ENCODE measurements at regions not wholly inside any gene's neighbourhood (a gene's known extent, or its start where the extent isn't known, plus 50 kb on each side); places are given as distances from the start of the nearest gene placed in this dataset.

DNA sequence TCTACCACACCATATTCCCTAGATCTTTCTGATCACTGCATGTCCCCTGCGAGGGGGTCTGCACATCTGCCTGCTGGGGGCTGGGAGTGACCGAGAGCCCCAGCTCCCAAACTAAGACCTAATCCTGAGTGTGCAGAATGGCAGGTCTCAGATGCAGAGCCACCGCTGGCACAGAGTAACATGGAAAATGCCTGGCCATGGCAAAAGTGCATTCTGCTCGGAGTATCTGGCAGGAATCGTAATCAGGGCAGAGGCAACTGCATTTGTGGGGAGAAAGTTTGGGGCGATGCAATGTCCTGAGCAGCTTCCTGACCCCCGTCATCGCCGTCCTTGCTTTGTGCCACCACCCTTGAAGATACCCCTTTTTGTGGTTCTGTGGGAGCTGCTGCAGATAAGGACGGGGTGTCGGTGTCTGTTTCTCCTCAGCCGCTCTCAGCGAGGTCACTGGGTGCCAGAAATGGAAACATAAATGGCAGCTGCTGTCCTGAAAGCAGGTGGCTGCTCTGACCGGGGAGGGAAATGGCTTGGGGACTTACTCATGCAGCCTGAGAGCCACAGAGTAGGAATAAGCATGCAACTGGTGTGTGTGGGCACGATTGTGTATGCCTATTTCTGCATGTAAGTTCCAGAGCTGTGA lies 157.9 kb downstream of the LY86 start:
- Histone ChIP-seq H3K4me3 (ENCODE audit: low read depth, low read length) (no peak overlapping the region), H3K4me1 (peaks cover 8% of the 10 kb centered on the region; the same call in 1 of the 2 replicates), H3K36me3 (no peaks in the 10 kb centered on the region), H3K9me3 (no peaks in the 10 kb centered on the region), H3K27me3 (no peaks in the 10 kb centered on the region; the same call in 1 of the 2 replicates)
- TF ChIP-seq, protein P1, sequence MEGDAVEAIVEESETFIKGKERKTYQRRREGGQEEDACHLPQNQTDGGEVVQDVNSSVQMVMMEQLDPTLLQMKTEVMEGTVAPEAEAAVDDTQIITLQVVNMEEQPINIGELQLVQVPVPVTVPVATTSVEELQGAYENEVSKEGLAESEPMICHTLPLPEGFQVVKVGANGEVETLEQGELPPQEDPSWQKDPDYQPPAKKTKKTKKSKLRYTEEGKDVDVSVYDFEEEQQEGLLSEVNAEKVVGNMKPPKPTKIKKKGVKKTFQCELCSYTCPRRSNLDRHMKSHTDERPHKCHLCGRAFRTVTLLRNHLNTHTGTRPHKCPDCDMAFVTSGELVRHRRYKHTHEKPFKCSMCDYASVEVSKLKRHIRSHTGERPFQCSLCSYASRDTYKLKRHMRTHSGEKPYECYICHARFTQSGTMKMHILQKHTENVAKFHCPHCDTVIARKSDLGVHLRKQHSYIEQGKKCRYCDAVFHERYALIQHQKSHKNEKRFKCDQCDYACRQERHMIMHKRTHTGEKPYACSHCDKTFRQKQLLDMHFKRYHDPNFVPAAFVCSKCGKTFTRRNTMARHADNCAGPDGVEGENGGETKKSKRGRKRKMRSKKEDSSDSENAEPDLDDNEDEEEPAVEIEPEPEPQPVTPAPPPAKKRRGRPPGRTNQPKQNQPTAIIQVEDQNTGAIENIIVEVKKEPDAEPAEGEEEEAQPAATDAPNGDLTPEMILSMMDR (IDR thresholded peaks at IDR 0.05; ENCODE audit: low read depth, low read length): no peak
- peak; percentile 26 for DNase-seq

DNA sequence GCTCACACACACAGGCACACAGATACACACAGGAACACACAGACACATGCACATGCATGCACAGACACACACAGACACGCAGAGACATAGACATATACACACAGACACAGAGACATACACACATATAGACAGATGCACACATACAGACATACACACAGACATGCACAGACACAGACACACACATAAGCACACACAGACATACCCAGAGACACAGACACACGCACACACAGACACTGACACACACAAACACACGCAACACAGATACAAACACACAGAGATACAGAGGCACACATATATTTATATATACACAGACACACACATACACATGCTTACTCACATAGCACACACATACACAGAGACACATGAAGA lies 158.4 kb downstream of the LY86 start:
- peaks cover 8% of the 10 kb centered on the region; the same call in 1 of the 2 replicates for H3K4me1 ChIP-seq
- H3K36me3 ChIP-seq: no peaks in the 10 kb centered on the region
- DNase-seq: no peak
- H3K27me3 ChIP-seq: no peaks in the 10 kb centered on the region; the same call in 1 of the 2 replicates
- H3K9me3 ChIP-seq: no peaks in the 10 kb centered on the region
- TF ChIP-seq, protein P1 (IDR thresholded peaks at IDR 0.05; ENCODE audit: low read depth, low read length): no peak
- H3K4me3 ChIP-seq (ENCODE audit: low read depth, low read length): no peak overlapping the region

DNA sequence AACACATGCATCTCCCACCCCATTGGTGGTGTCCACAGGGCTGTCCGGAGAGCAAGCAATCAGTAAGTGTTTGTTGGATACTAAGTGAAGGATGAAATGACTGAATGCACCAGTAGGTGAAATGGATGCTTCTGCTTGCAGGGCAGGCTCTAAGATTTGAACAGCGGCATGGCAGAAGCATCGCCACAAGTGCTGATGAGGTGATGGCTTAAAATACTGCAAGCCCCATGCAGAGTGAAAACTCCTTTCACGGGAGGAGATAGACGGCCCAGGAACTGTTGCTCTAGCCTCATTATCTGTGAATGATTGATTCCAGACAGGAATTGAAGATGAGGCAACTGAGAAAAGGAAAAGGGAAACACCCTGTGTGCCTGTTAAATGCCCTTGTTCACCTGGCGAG lies 158.9 kb downstream of the LY86 start:
- no peaks in the 10 kb centered on the region; the same call in 1 of the 2 replicates for H3K27me3 ChIP-seq
- TF ChIP-seq, protein P1 (IDR thresholded peaks at IDR 0.05; ENCODE audit: low read depth, low read length): no peak
- no peaks in the 10 kb centered on the region for H3K9me3 ChIP-seq
- DNase-seq: no peak
- no peak overlapping the region for H3K4me3 ChIP-seq (ENCODE audit: low read depth, low read length)
- no peaks in the 10 kb centered on the region for H3K36me3 ChIP-seq
- peaks cover 8% of the 10 kb centered on the region; the same call in 1 of the 2 replicates for H3K4me1 ChIP-seq

DNA sequence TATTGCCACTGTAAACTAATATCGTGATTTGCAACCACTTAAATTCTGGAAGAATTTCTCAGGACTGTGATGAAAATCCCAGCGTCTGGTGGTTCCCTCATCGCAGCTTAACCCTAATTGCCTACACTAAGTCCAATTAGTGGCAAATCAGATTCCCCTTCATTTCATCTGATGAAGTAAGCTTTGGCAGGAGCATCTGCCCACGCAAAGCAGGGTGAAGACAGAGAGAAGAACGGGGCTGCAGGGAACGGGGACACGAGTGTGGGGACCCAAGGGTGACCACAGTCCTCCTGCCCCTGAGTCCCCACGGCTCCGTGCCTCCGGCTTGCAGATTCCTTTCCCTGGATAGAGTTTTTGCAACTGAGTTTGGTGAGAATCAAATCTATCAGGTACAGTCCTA lies 159.5 kb downstream of the LY86 start:
- peaks cover 8% of the 10 kb centered on the region; the same call in 1 of the 2 replicates for H3K4me1 ChIP-seq
- no peaks in the 10 kb centered on the region for H3K9me3 ChIP-seq
- no peaks in the 10 kb centered on the region; the same call in 1 of the 2 replicates for H3K27me3 ChIP-seq
- no peak overlapping the region for H3K4me3 ChIP-seq (ENCODE audit: low read depth, low read length)
- TF ChIP-seq, protein P1 (IDR thresholded peaks at IDR 0.05; ENCODE audit: low read depth, low read length): no peak
- no peak for DNase-seq
- H3K36me3 ChIP-seq: no peaks in the 10 kb centered on the region

DNA sequence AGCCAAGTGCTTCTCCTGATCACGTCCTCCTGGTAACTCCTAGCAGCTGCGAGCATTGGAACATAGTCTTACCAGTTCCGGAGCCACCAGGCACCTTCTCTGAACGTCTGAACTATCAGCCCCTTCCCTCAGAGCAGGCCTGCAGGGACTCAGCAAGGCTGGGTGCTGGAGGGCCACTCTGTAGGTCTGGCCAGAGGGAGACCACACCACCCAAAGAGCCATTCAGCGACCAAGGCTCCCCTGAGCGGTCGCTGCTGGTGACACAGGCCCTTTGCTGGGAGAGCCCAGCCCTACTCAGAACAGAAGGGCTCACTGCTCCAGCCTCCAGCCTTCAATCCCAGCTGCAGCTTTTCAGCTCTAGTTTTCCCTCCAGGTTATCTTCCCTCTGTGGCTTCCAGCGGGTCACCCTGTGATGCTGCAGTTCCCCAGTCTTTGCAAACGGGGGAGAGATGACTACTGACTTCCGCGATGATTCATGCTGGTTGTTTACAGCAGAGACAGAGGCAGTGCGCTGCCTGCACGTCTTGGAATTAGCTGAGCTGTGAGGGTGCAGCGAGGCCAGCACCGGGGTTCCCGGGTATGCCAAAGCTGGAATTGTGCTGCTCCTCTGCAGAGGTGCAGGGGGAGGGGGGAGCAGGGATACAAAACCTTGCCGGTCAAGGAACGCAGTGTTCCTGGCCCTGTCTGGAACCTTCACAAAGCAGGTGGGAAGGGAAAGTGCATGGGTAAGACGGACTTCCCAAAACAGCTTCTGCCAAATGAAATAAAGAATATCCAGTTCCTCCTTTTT lies 161.4 kb downstream of the LY86 start:
- Histone ChIP-seq H3K9me3 (no peaks in the 10 kb centered on the region), H3K4me1 (peaks cover 8% of the 10 kb centered on the region; the same call in 1 of the 2 replicates), H3K27me3 (no peaks in the 10 kb centered on the region; the same call in 1 of the 2 replicates), H3K36me3 (no peaks in the 10 kb centered on the region), H3K4me3 (ENCODE audit: low read depth, low read length) (no peak overlapping the region)
- DNase-seq: peak; percentile 29
- TF ChIP-seq, protein P1 (IDR thresholded peaks at IDR 0.05; ENCODE audit: low read depth, low read length): no peak
